H1 (cell line): ENCODE measurements at regions not wholly inside any gene's neighbourhood (a gene's known extent, or its start where the extent isn't known, plus 50 kb on each side); places are given as distances from the start of the nearest gene placed in this dataset.

Experiments used
- CTCF ChIA-PET: fragments of 300-600 bp; sonication (Branson Sonifier 250); formaldehyde crosslinking; loops from one replicate; lab custom pipeline; 2021; ENCODE audit not compliant: partially characterized antibody; lab: Charles Lee
- POLR2A ChIA-PET: fragments of 300-600 bp; sonication (Branson Sonifier 250); formaldehyde crosslinking; loops from one replicate; lab custom pipeline; 2021; ENCODE audit warnings: inconsistent platforms; ENCODE audit not compliant: partially characterized antibody; lab: Charles Lee
- DNase-seq, 2 experiments: peaks; one replicate each; pipeline versions ENCODE4 v3.0.0 to v3.0.0-alpha.2; 2010 to 2022; ENCODE audit warnings: low spot score in 2 of 2, low read depth in 1 of 2, mixed read lengths in 1 of 2
- FAIRE-seq: peaks from 2 replicates; lab custom pipeline; 2011; peaks lifted over from hg19 to GRCh38; lab: Jason Lieb, UNC
- H2AFZ ChIP-seq: 2 replicates; pipeline ENCODE4 v1.8.1; 2012; ENCODE audit warnings: low read length, inconsistent platforms
- H2AK5ac ChIP-seq: 2 replicates; pipeline ENCODE4 v1.6.1; 2013; ENCODE audit warnings: low read depth, low read length
- H2BK120ac ChIP-seq: replicated peaks from 2 replicates; pipeline ENCODE3; 2013; ENCODE audit warnings: low read depth, low read length, inconsistent platforms
- H2BK12ac ChIP-seq: 2 replicates; pipeline ENCODE4 v1.6.1; 2013; ENCODE audit warnings: low read depth, low read length
- H2BK15ac ChIP-seq: 2 replicates; pipeline ENCODE4 v1.6.1; 2013; ENCODE audit warnings: low read length
- H2BK20ac ChIP-seq: 2 replicates; pipeline ENCODE4 v1.6.1; 2013; ENCODE audit warnings: low read length
- H2BK5ac ChIP-seq: 2 replicates; pipeline ENCODE4 v1.6.1; 2013; ENCODE audit warnings: low read depth, low read length
- H3K14ac ChIP-seq: 2 replicates; pipeline ENCODE4 v1.6.1; 2013; ENCODE audit warnings: inconsistent platforms; ENCODE audit not compliant: insufficient read length
- H3K18ac ChIP-seq: 2 replicates; pipeline ENCODE4 v1.6.1; 2013; ENCODE audit warnings: low read length; ENCODE audit errors: extremely low read depth
- H3K23ac ChIP-seq: 2 replicates; pipeline ENCODE4 v1.6.1; 2013; ENCODE audit warnings: inconsistent platforms; ENCODE audit not compliant: insufficient read length
- H3K23me2 ChIP-seq: 2 replicates; pipeline ENCODE4 v1.6.1; 2013; ENCODE audit warnings: low read depth, low read length
- H3K27ac ChIP-seq: 2 replicates; pipeline ENCODE4 v1.6.1; 2011; ENCODE audit warnings: low read depth, low read length, inconsistent platforms
- H3K27me3 ChIP-seq, 4 experiments: replicated peaks in 1 of 4; 1 replicate in 1 of 4; 2 replicates in 3 of 4; pipeline versions ENCODE4 v1.6.1 to v1.8.1; 2011 to 2013; ENCODE audit warnings: low read length in 3 of 4, mild to moderate bottlenecking in 3 of 4, inconsistent platforms in 2 of 4, mixed read lengths in 2 of 4, moderate library complexity in 1 of 4; ENCODE audit not compliant: control insufficient read depth in 3 of 4, insufficient read depth in 3 of 4; ENCODE audit errors: extremely low read depth in 1 of 4
- H3K36me3 ChIP-seq, 4 experiments: 2 replicates each; pipeline versions ENCODE4 v1.6.1 to v1.8.1; 2011 to 2013; ENCODE audit warnings: mild to moderate bottlenecking in 4 of 4, low read length in 3 of 4, moderate library complexity in 2 of 4, control low read depth in 1 of 4, inconsistent platforms in 1 of 4; ENCODE audit not compliant: insufficient read depth in 4 of 4, control insufficient read depth in 2 of 4
- H3K4ac ChIP-seq: replicated peaks from 2 replicates; pipeline ENCODE3; 2013; ENCODE audit warnings: low read length, low read depth, mixed read lengths, inconsistent platforms; ENCODE audit not compliant: insufficient read length
- H3K4me1 ChIP-seq, 4 experiments: replicated peaks in 1 of 4; 1 replicate in 1 of 4; 2 replicates in 3 of 4; pipeline versions ENCODE4 v1.6.1 to v1.8.1; 2011 to 2013; ENCODE audit warnings: low read length in 3 of 4, inconsistent platforms in 2 of 4, mixed read lengths in 1 of 4; ENCODE audit not compliant: insufficient read depth in 4 of 4, control insufficient read depth in 3 of 4
- H3K4me2 ChIP-seq, 2 experiments: 2 replicates each; pipeline versions ENCODE4 v1.6.1 to v1.8.1; 2011 to 2013; ENCODE audit warnings: low read depth in 2 of 2, low read length in 2 of 2, control low read depth in 1 of 2, inconsistent platforms in 1 of 2, mild to moderate bottlenecking in 1 of 2; ENCODE audit not compliant: insufficient read depth in 1 of 2
- H3K4me3 ChIP-seq, 4 experiments: fragments of 200-600, 300-600 bp in 1 of 4; sonication (generic), shearing (Covaris generic), sonication (Bioruptor Twin) in 1 of 4; 2 replicates each; pipeline versions ENCODE4 v1.5.1 to v1.8.1; 2011 to 2016; ENCODE audit warnings: low read length in 4 of 4, low read depth in 3 of 4, control low read depth in 2 of 4, inconsistent platforms in 2 of 4, mild to moderate bottlenecking in 2 of 4, mixed read lengths in 1 of 4, moderate library complexity in 1 of 4; ENCODE audit not compliant: insufficient read depth in 2 of 4; ENCODE audit errors: extremely low read depth in 1 of 4
- H3K56ac ChIP-seq: replicated peaks from 2 replicates; pipeline ENCODE3; 2013; ENCODE audit warnings: low read depth, mild to moderate bottlenecking, mixed read lengths, low read length, inconsistent platforms; ENCODE audit not compliant: insufficient read length
- H3K79me1 ChIP-seq: 2 replicates; pipeline ENCODE4 v1.6.1; 2013; ENCODE audit warnings: low read depth, low read length, control low read depth
- H3K79me2 ChIP-seq, 2 experiments: 2 replicates each; pipeline versions ENCODE4 v1.6.1 to v1.8.1; 2012 to 2013; ENCODE audit warnings: low read length in 2 of 2, mild to moderate bottlenecking in 2 of 2, inconsistent platforms in 1 of 2; ENCODE audit not compliant: insufficient read depth in 2 of 2, control insufficient read depth in 1 of 2
- H3K9ac ChIP-seq, 4 experiments: replicated peaks in 1 of 4; 1 replicate in 1 of 4; 2 replicates in 3 of 4; pipeline versions ENCODE4 v1.6.1 to v1.8.1; 2011 to 2013; ENCODE audit warnings: low read depth in 3 of 4, low read length in 3 of 4, control low read depth in 2 of 4, mild to moderate bottlenecking in 2 of 4, moderate library complexity in 2 of 4, inconsistent platforms in 1 of 4; ENCODE audit errors: extremely low read depth in 1 of 4
- H3K9me3 ChIP-seq, 2 experiments: 2 replicates each; pipeline versions ENCODE4 v1.6.1 to v1.8.1; 2012 to 2013; ENCODE audit warnings: mild to moderate bottlenecking in 2 of 2, moderate library complexity in 2 of 2, control low read depth in 1 of 2, inconsistent platforms in 1 of 2, low read depth in 1 of 2, low read length in 1 of 2, mixed read lengths in 1 of 2; ENCODE audit not compliant: insufficient read depth in 2 of 2
- H4K20me1 ChIP-seq, 2 experiments: replicated peaks in 1 of 2; 2 replicates each; pipeline versions ENCODE3 to v1.8.1; 2011 to 2013; ENCODE audit warnings: inconsistent platforms in 2 of 2, low read length in 2 of 2, mild to moderate bottlenecking in 1 of 2; ENCODE audit not compliant: insufficient read depth in 2 of 2, control insufficient read depth in 1 of 2
- H4K5ac ChIP-seq: 2 replicates; pipeline ENCODE4 v1.6.1; 2013; ENCODE audit warnings: low read length, low read depth, mixed read lengths, inconsistent platforms; ENCODE audit not compliant: insufficient read length
- H4K8ac ChIP-seq: 2 replicates; pipeline ENCODE4 v1.8.0; 2013; ENCODE audit warnings: mild to moderate bottlenecking, moderate library complexity, low read length, inconsistent platforms; ENCODE audit not compliant: insufficient read depth; ENCODE audit errors: extremely low read depth
- H4K91ac ChIP-seq: replicated peaks from 2 replicates; pipeline ENCODE3; 2013; ENCODE audit warnings: low read length, mixed read lengths, inconsistent platforms; ENCODE audit not compliant: insufficient read length
- ATF2 ChIP-seq: IDR thresholded peaks from 2 replicates; pipeline ENCODE4 v1.6.1; 2012; ENCODE audit warnings: low read length, inconsistent platforms
- BCL11A ChIP-seq, 2 experiments: IDR thresholded peaks; one replicate each; pipeline ENCODE4 v1.6.1; 2011; ENCODE audit warnings: low read depth in 2 of 2, low read length in 2 of 2, mild to moderate bottlenecking in 2 of 2
- CBX8 ChIP-seq: fragments of 300-800, 300-1000 bp; sonication (generic); IDR thresholded peaks from 2 replicates; pipeline ENCODE4 v1.7.1; 2016; ENCODE audit warnings: low read depth, low read length, borderline replicate concordance
- CHD1 ChIP-seq: IDR thresholded peaks from 2 replicates; pipeline ENCODE4 v1.6.1; 2012; ENCODE audit warnings: low read depth, low read length, improper control_type of control experiment
- CHD2 ChIP-seq: IDR thresholded peaks from 2 replicates; pipeline ENCODE4 v1.6.1; 2012; ENCODE audit warnings: low read length, improper control_type of control experiment
- FOSL1 ChIP-seq: IDR thresholded peaks from 2 replicates; pipeline ENCODE4 v1.6.1; 2011; ENCODE audit warnings: mild to moderate bottlenecking, low read depth, low read length, moderate library complexity; ENCODE audit not compliant: insufficient read depth
- KDM4A ChIP-seq: IDR thresholded peaks from one replicate; pipeline ENCODE4 v1.7.1; 2012; ENCODE audit warnings: low read depth, mild to moderate bottlenecking, moderate library complexity, low read length, inconsistent platforms; ENCODE audit not compliant: severe bottlenecking
- RNF2 ChIP-seq: fragments of 200-900, 300-1000 bp; sonication (generic); IDR thresholded peaks from 2 replicates; pipeline ENCODE4 v1.7.1; 2016; ENCODE audit warnings: borderline replicate concordance, low read depth, mild to moderate bottlenecking, antibody characterized with exemption, low read length; ENCODE audit not compliant: poor library complexity, severe bottlenecking; ENCODE audit errors: missing control alignments
- TBP ChIP-seq: IDR thresholded peaks from 2 replicates; pipeline ENCODE4 v1.6.1; 2011; ENCODE audit warnings: low read depth, low read length, improper control_type of control experiment
- TEAD4 ChIP-seq: IDR thresholded peaks from 2 replicates; pipeline ENCODE4 v1.6.1; 2012; ENCODE audit warnings: low read depth, low read length, inconsistent platforms, mixed read lengths
- YY1 ChIP-seq: IDR thresholded peaks from 2 replicates; pipeline ENCODE4 v1.6.1; 2011; ENCODE audit warnings: low read depth, mild to moderate bottlenecking, low read length
- whole genome bisulfite sequencing, 2 experiments: shearing (Covaris generic) in 1 of 2; methylation state at CpG; one replicate each; pipeline versions ENCODE4 v1.1.6 to v1.1.7; 2013 to 2015; ENCODE audit warnings: low lambda C conversion rate in 2 of 2, mixed read lengths in 2 of 2, inconsistent platforms in 1 of 2, low coverage in 1 of 2, missing lambda C conversion rate in 1 of 2; ENCODE audit not compliant: insufficient replicate concordance in 2 of 2, insufficient coverage in 1 of 2, insufficient read length in 1 of 2; ENCODE audit errors: extremely low coverage in 1 of 2, missing lambda C conversion rate in 1 of 2; 5-methylcytosine and 5-hydroxymethylcytosine counted together

- Histone ChIP-seq H3K4ac (no peak overlapping the region), H3K9ac (no peak overlapping the region), H3K79me2 (no peaks in the 10 kb centered on the region), H3K4me2 (no peak overlapping the region), H2BK15ac (no peak overlapping the region), H3K18ac (no peak overlapping the region), H2AFZ (no peak overlapping the region), H3K27ac (no peak overlapping the region), H4K5ac (no peak overlapping the region), H4K20me1 (no peaks in the 10 kb centered on the region), H3K14ac (no peak overlapping the region), H3K36me3 (no peaks in the 10 kb centered on the region), H3K23me2 (no peaks in the 10 kb centered on the region), H3K56ac (no peak overlapping the region), H3K4me1 (peaks cover 2 to 8% (median 4%) of the 10 kb centered on the region in 4 experiments; a peak in 4 of 7 replicates), H3K23ac (no peak overlapping the region), H2AK5ac (no peak overlapping the region), H2BK20ac (no peak overlapping the region), H2BK120ac (no peak overlapping the region), H3K27me3 (no peaks in the 10 kb centered on the region), H2BK5ac (no peak overlapping the region), H2BK12ac (no peak overlapping the region), H3K4me3 (no peak overlapping the region), H3K79me1 (no peaks in the 10 kb centered on the region), H4K91ac (no peak overlapping the region), H3K9me3 (no peaks in the 10 kb centered on the region), H4K8ac (no peak overlapping the region)
- DNase-seq (no peak), FAIRE-seq (no peak)
- CTCF ChIA-PET, result no interaction called here
- WGBS, 2 experiments, result 88% methylated on average over 4 of the region's 4 CpGs; no CpG with 5 or more reads in 1 of the 2 experiments
- no peak for TF ChIP-seq RNF2
- no peak for TF ChIP-seq ATF2
- TF ChIP-seq YY1, result no peak
- TF ChIP-seq BCL11A (IDR thresholded peaks at IDR 0.05; ENCODE audit: low read depth in 2 of 2, low read length in 2 of 2), result no peak
- TF ChIP-seq FOSL1, result no peak
- no peak for TF ChIP-seq KDM4A
- TF ChIP-seq CHD1, result no peak
- TF ChIP-seq CBX8, result no peak
- TF ChIP-seq TEAD4, result no peak
- no peak for TF ChIP-seq TBP
- no peak for TF ChIP-seq CHD2
- POLR2A ChIA-PET, result no interaction called here
Observed at GRCh38 chr5:39521940-39522590, 97.3 kb upstream of the DAB2 start.
